ENCODE measurements at regions not wholly inside any gene's neighbourhood (a gene's known extent, or its start where the extent isn't known, plus 50 kb on each side); places are given as distances from the start of the nearest gene placed in this dataset.

DNA sequence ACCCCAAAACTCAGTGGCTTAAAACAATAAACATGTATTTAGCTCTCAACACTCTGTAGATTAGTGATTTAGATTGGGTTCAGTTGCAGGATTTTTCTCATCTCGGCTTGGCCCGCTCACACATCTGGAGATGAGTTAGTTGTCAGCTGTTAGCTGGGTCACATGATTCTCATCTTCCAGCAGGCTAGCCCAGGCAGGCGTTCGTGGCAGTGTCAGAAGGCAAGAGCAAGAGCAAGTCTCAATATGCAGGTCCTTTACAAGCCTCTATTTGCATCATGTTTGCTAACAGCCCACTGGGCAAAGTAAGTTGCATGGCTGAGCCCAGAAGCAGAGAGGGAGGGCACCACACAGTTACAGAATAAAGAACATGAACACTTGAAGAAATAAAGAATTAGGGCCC lies 83.6 kb upstream of the MYLIP start:
- Histone ChIP-seq H3K9me3 (replicated peaks; ENCODE audit: control insufficient read depth, insufficient read depth, low read length) (no peaks in the 10 kb centered on the region; the same call in 2 of the 3 replicates), H3K4me3 (no peak overlapping the region), H3K36me3 (ENCODE audit: control insufficient read depth in 2 of 2, insufficient read depth in 2 of 2, low read length in 1 of 2) (no peaks in the 10 kb centered on the region), H2AFZ (ENCODE audit: control insufficient read depth, low read depth, low read length) (no peak overlapping the region), H4K20me1 (ENCODE audit: control insufficient read depth, insufficient read depth) (no peaks in the 10 kb centered on the region), H3K4me1 (ENCODE audit: control insufficient read depth, insufficient read depth, low read length) (peaks cover 27% of the 10 kb centered on the region), H3K79me2 (ENCODE audit: control insufficient read depth, insufficient read depth, low read length) (no peaks in the 10 kb centered on the region), H3K9ac (ENCODE audit: control insufficient read depth, insufficient read depth, low read length) (no peak overlapping the region), H3K4me2 (ENCODE audit: control insufficient read depth, insufficient read depth) (no peak overlapping the region), H3K27ac (ENCODE audit: control insufficient read depth, insufficient read depth) (no peak overlapping the region), H3K27me3 (replicated peaks in 1 of 2; ENCODE audit: control insufficient read depth in 2 of 2, insufficient read depth in 2 of 2, low read length in 1 of 2) (no peaks in the 10 kb centered on the region)
- BruUV-seq (replicated peaks): no TSS peak
- SMC1A ChIA-PET (ENCODE audit: uncharacterized antibody, unreplicated experiment): interaction anchor here (0.7 to 1.8 kb wide), 2 partner anchors 143 to 201 kb away, joined by 4 read pairs; no protein-coding TSS in a partner anchor
- ATAC-seq: no peak
- no peak for DNase-seq (ENCODE audit: low read depth, low spot score)
- 73% methylated on average over 4 of the region's 4 CpGs for WGBS (ENCODE audit: insufficient coverage, insufficient replicate concordance, low lambda C conversion rate, missing lambda C conversion rate)
- FAIRE-seq: no peak
- no peak for TF ChIP-seq JUND (IDR thresholded peaks at IDR 0.05; ENCODE audit: low read depth, low read length)
- TF ChIP-seq, protein P1, sequence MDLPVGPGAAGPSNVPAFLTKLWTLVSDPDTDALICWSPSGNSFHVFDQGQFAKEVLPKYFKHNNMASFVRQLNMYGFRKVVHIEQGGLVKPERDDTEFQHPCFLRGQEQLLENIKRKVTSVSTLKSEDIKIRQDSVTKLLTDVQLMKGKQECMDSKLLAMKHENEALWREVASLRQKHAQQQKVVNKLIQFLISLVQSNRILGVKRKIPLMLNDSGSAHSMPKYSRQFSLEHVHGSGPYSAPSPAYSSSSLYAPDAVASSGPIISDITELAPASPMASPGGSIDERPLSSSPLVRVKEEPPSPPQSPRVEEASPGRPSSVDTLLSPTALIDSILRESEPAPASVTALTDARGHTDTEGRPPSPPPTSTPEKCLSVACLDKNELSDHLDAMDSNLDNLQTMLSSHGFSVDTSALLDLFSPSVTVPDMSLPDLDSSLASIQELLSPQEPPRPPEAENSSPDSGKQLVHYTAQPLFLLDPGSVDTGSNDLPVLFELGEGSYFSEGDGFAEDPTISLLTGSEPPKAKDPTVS (IDR thresholded peaks at IDR 0.05; ENCODE audit: low read depth, low read length): no peak
- no peak for TF ChIP-seq YY1 (IDR thresholded peaks at IDR 0.05; ENCODE audit: low read depth, low read length)
- no peak for TF ChIP-seq SREBF1 (IDR thresholded peaks at IDR 0.05; ENCODE audit: low read length)
- TF ChIP-seq EP300 (IDR thresholded peaks at IDR 0.05; ENCODE audit: borderline replicate concordance in 1 of 2, control insufficient read depth in 1 of 2, low read depth in 2 of 2, low read length in 2 of 2): no peak
- TF ChIP-seq ZNF207 (IDR thresholded peaks at IDR 0.05; ENCODE audit: borderline replicate concordance): no peak
- TF ChIP-seq HDAC6 (IDR thresholded peaks at IDR 0.05; ENCODE audit: unreplicated experiment): no peak
- no peak for TF ChIP-seq IRF4 (IDR thresholded peaks at IDR 0.05; ENCODE audit: low read depth, low read length)
- TF ChIP-seq, protein P2, sequence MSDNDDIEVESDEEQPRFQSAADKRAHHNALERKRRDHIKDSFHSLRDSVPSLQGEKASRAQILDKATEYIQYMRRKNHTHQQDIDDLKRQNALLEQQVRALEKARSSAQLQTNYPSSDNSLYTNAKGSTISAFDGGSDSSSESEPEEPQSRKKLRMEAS (IDR thresholded peaks at IDR 0.05; ENCODE audit: low read depth, low read length): no peak
- no peak for TF ChIP-seq CEBPB (IDR thresholded peaks at IDR 0.05; ENCODE audit: borderline replicate concordance in 1 of 2, low read depth in 2 of 2, low read length in 2 of 2)
- TF ChIP-seq, protein P3, sequence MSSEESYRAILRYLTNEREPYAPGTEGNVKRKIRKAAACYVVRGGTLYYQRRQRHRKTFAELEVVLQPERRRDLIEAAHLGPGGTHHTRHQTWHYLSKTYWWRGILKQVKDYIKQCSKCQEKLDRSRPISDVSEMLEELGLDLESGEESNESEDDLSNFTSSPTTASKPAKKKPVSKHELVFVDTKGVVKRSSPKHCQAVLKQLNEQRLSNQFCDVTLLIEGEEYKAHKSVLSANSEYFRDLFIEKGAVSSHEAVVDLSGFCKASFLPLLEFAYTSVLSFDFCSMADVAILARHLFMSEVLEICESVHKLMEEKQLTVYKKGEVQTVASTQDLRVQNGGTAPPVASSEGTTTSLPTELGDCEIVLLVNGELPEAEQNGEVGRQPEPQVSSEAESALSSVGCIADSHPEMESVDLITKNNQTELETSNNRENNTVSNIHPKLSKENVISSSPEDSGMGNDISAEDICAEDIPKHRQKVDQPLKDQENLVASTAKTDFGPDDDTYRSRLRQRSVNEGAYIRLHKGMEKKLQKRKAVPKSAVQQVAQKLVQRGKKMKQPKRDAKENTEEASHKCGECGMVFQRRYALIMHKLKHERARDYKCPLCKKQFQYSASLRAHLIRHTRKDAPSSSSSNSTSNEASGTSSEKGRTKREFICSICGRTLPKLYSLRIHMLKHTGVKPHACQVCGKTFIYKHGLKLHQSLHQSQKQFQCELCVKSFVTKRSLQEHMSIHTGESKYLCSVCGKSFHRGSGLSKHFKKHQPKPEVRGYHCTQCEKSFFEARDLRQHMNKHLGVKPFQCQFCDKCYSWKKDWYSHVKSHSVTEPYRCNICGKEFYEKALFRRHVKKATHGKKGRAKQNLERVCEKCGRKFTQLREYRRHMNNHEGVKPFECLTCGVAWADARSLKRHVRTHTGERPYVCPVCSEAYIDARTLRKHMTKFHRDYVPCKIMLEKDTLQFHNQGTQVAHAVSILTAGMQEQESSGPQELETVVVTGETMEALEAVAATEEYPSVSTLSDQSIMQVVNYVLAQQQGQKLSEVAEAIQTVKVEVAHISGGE (CRISPR knock-in tag; IDR thresholded peaks at IDR 0.05): no peak
- RAD21 ChIA-PET (ENCODE audit: unreplicated experiment): interaction anchor here (1.5 to 4.2 kb wide), 2 partner anchors 84 to 144 kb away, joined by 3 to 37 read pairs; partner anchors contain the start of gene MYLIP
- in situ Hi-C loops (cut with MboI): no loop called here
- POLR2A ChIA-PET: no interaction called here
- CTCF ChIA-PET: no interaction called here
- intact Hi-C loops (cut with micrococcal nuclease; ENCODE audit: unreplicated experiment): no loop called here

Measured in GM12878 (cell line).